GM12878 (cell line): ENCODE measurements at regions not wholly inside any gene's neighbourhood (a gene's known extent, or its start where the extent isn't known, plus 50 kb on each side); places are given as distances from the start of the nearest gene placed in this dataset.

Source experiments
- ATAC-seq: fragments of 200-7000 bp; cut with Tn5 transposase; 3 replicates; pipeline ENCODE4 v1.9.1; 2020; ENCODE audit warnings: mild to moderate bottlenecking, moderate library complexity
- BruUV-seq: library from RNA; stranded (reverse); fragments of 400-500 nt; replicated peaks from 2 replicates; lab custom pipeline; 2021; lab: Mats Ljungman, UMichigan
- CTCF ChIA-PET: fragments of 300-600 bp; sonication (Branson Sonifier 250); formaldehyde crosslinking; extraction: SDS; loops from one replicate; lab custom pipeline; 2021; ENCODE audit warnings: inconsistent platforms; lab: Yijun Ruan, JAX
- POLR2A ChIA-PET: fragments of 350-600 bp; formaldehyde crosslinking; extraction: SDS; loops from one replicate; lab custom pipeline; 2021; ENCODE audit warnings: inconsistent platforms; lab: Charles Lee
- RAD21 ChIA-PET: fragments of 300-600 bp; sonication (Branson Sonifier 250); formaldehyde crosslinking; loops from one replicate; lab custom pipeline; 2023; ENCODE audit warnings: antibody characterized with exemption; ENCODE audit not compliant: unreplicated experiment; lab: Charles Lee
- SMC1A ChIA-PET: fragments of 300-600 bp; sonication (Branson Sonifier 250); formaldehyde crosslinking; loops from one replicate; lab custom pipeline; 2023; ENCODE audit not compliant: unreplicated experiment, uncharacterized antibody; lab: Charles Lee
- DNase-seq: peaks from one replicate; pipeline ENCODE4 v3.0.0-alpha.2; 2011; ENCODE audit warnings: low read depth, low spot score
- FAIRE-seq: peaks from 3 replicates; lab custom pipeline; 2011; peaks lifted over from hg19 to GRCh38; lab: Jason Lieb, UNC
- H2AFZ ChIP-seq: 2 replicates; pipeline ENCODE4 v1.6.0; 2011; ENCODE audit warnings: low read depth, low read length, control low read depth; ENCODE audit not compliant: control insufficient read depth
- H3K27ac ChIP-seq: 2 replicates; pipeline ENCODE4 v1.5.1; 2011; ENCODE audit warnings: control low read depth; ENCODE audit not compliant: control insufficient read depth, insufficient read depth
- H3K27me3 ChIP-seq, 2 experiments: replicated peaks in 1 of 2; 2 replicates each; pipeline versions ENCODE4 v1.6.0 to v1.6.1; 2011; ENCODE audit warnings: low read length in 1 of 2; ENCODE audit not compliant: control insufficient read depth in 2 of 2, insufficient read depth in 2 of 2
- H3K36me3 ChIP-seq, 2 experiments: 2 replicates each; pipeline ENCODE4 v1.5.1; 2011; ENCODE audit warnings: low read length in 1 of 2; ENCODE audit not compliant: control insufficient read depth in 2 of 2, insufficient read depth in 2 of 2
- H3K4me1 ChIP-seq: 2 replicates; pipeline ENCODE4 v1.6.1; 2011; ENCODE audit warnings: mild to moderate bottlenecking, low read length, moderate library complexity, mixed read lengths; ENCODE audit not compliant: control insufficient read depth, insufficient read depth
- H3K4me2 ChIP-seq: 2 replicates; pipeline ENCODE4 v1.6.0; 2011; ENCODE audit warnings: control low read depth; ENCODE audit not compliant: control insufficient read depth, insufficient read depth
- H3K4me3 ChIP-seq: fragments of 200-600 bp; sonication (generic); 2 replicates; pipeline ENCODE4 v1.5.1; 2016
- H3K79me2 ChIP-seq: 2 replicates; pipeline ENCODE4 v1.6.0; 2011; ENCODE audit warnings: low read length; ENCODE audit not compliant: control insufficient read depth, insufficient read depth
- H3K9ac ChIP-seq: 2 replicates; pipeline ENCODE4 v1.8.0; 2011; ENCODE audit warnings: low read length, control low read depth, mixed read lengths; ENCODE audit not compliant: control insufficient read depth, insufficient read depth
- H3K9me3 ChIP-seq: replicated peaks from 3 replicates; pipeline ENCODE4 v1.5.1; 2011; ENCODE audit warnings: mild to moderate bottlenecking, low read length; ENCODE audit not compliant: control insufficient read depth, insufficient read depth
- H4K20me1 ChIP-seq: 2 replicates; pipeline ENCODE4 v1.6.0; 2011; ENCODE audit not compliant: control insufficient read depth, insufficient read depth
- CBX5 ChIP-seq: sonication (generic); IDR thresholded peaks from 2 replicates; pipeline ENCODE4 v1.6.1; 2016; ENCODE audit warnings: low read depth, moderate library complexity, mild to moderate bottlenecking, inconsistent platforms
- CEBPZ ChIP-seq: fragments of 150-350 bp; IDR thresholded peaks from 2 replicates; pipeline ENCODE4 v1.6.1; 2016; ENCODE audit warnings: low read depth, low read length
- EED ChIP-seq: sonication (generic); IDR thresholded peaks from 2 replicates; pipeline ENCODE4 v1.6.1; 2016; ENCODE audit warnings: antibody characterized with exemption, low read depth
- IKZF1 ChIP-seq: fragments of 450-650 bp; conservative IDR thresholded peaks from 2 replicates; pipeline ENCODE4 v1.6.1; 2017; ENCODE audit warnings: antibody characterized with exemption, mild to moderate bottlenecking
- JUNB ChIP-seq: IDR thresholded peaks from 2 replicates; pipeline ENCODE4 v1.6.1; 2016; ENCODE audit warnings: antibody characterized with exemption, mild to moderate bottlenecking
- MEF2B ChIP-seq: fragments of 450-650 bp; IDR thresholded peaks from 2 replicates; pipeline ENCODE4 v1.6.1; 2018; ENCODE audit warnings: mild to moderate bottlenecking, moderate library complexity; ENCODE audit not compliant: partially characterized antibody, poor library complexity, severe bottlenecking
- MYC ChIP-seq: IDR thresholded peaks from 2 replicates; pipeline ENCODE4 v1.6.1; 2011; ENCODE audit warnings: mild to moderate bottlenecking, low read length, moderate library complexity, inconsistent platforms; ENCODE audit not compliant: insufficient read depth, insufficient replicate concordance, insufficient read length, severe bottlenecking
- NFIC ChIP-seq: IDR thresholded peaks from 2 replicates; pipeline ENCODE4 v1.6.1; 2012; ENCODE audit warnings: low read depth, mild to moderate bottlenecking, inconsistent platforms, low read length, moderate library complexity
- PKNOX1 ChIP-seq: fragments of 450-650 bp; IDR thresholded peaks from 2 replicates; pipeline ENCODE4 v1.6.1; 2016; ENCODE audit warnings: mild to moderate bottlenecking
- USF1 ChIP-seq: IDR thresholded peaks from 2 replicates; pipeline ENCODE4 v1.6.1; 2011; ENCODE audit warnings: borderline replicate concordance, low read depth, mild to moderate bottlenecking, moderate library complexity, mixed read lengths, low read length; ENCODE audit not compliant: insufficient read depth; ENCODE audit errors: extremely low read length
- USF2 ChIP-seq: IDR thresholded peaks from 2 replicates; pipeline ENCODE4 v1.6.1; 2011; ENCODE audit warnings: low read depth, low read length, improper control_type of control experiment, borderline replicate concordance
- WRNIP1 ChIP-seq: IDR thresholded peaks from 2 replicates; pipeline ENCODE4 v1.6.1; 2011; ENCODE audit warnings: low read depth, low read length, improper control_type of control experiment, borderline replicate concordance
- WGBS: methylation state at CpG from one replicate; pipeline ENCODE4 v1.1.6; 2016; ENCODE audit warnings: low lambda C conversion rate; ENCODE audit not compliant: insufficient replicate concordance, insufficient coverage; ENCODE audit errors: missing lambda C conversion rate; 5-methylcytosine and 5-hydroxymethylcytosine counted together
- in situ Hi-C: fragments of 300-500 bp; cut with MboI; formaldehyde crosslinking; loops from 9 replicates; pipeline ENCODE4 v1.14.3; 2018; ENCODE audit warnings: mixed read lengths
- intact Hi-C: fragments of 100-400 bp; cut with micrococcal nuclease; formaldehyde crosslinking; loops from one replicate; pipeline ENCODE4 v1.14.2; 2022; ENCODE audit not compliant: unreplicated experiment

- Histone ChIP-seq H3K4me1 (no peaks in the 10 kb centered on the region), H3K4me3 (no peak overlapping the region), H3K27ac (no peak overlapping the region), H3K36me3 (no peaks in the 10 kb centered on the region), H3K27me3 (no peaks in the 10 kb centered on the region; a peak in 1 of 4 replicates), H3K79me2 (no peaks in the 10 kb centered on the region), H3K9me3 (no peaks in the 10 kb centered on the region), H2AFZ (no peak overlapping the region), H4K20me1 (no peaks in the 10 kb centered on the region), H3K9ac (no peak overlapping the region), H3K4me2 (no peak overlapping the region)
- DNase-seq (no peak), FAIRE-seq (no peak), ATAC-seq (no peak)
- intact Hi-C loops = no loop called here
- POLR2A ChIA-PET = no interaction called here
- BruUV-seq = no TSS peak
- CTCF ChIA-PET = no interaction called here
- SMC1A ChIA-PET = interaction anchor here (0.6 kb wide), 1 partner anchor 13 kb away, joined by 3 read pairs; no protein-coding TSS in a partner anchor
- TF ChIP-seq JUNB = no peak
- TF ChIP-seq MEF2B = no peak
- no peak for TF ChIP-seq WRNIP1
- RAD21 ChIA-PET = no interaction called here
- in situ Hi-C loops = no loop called here
Measured at GRCh38 chr3:135440233-135440632, 525.3 kb upstream of the PPP2R3A start.

- H3K36me3 ChIP-seq = no peaks in the 10 kb centered on the region
- no peak for DNase-seq
- ChIA-PET SMC1A (no interaction called here), POLR2A (no interaction called here), RAD21 (no interaction called here), CTCF (no interaction called here)
- FAIRE-seq = no peak
- 22% methylated on average over 4 of the region's 4 CpGs for WGBS
- no peaks in the 10 kb centered on the region for H3K4me1 ChIP-seq
- TF ChIP-seq EED (no peak), CEBPZ (no peak), USF1 (no peak), CBX5 (no peak), USF2 (no peak), IKZF1 (no peak), MYC (no peak), PKNOX1 (no peak), NFIC (no peak)
- H3K4me3 ChIP-seq = no peak overlapping the region
- in situ Hi-C loops (no loop called here), intact Hi-C loops (no loop called here)
- H3K4me2 ChIP-seq = no peak overlapping the region
- no peak overlapping the region for H3K9ac ChIP-seq
- no peaks in the 10 kb centered on the region; a peak in 1 of 4 replicates for H3K27me3 ChIP-seq
- H3K79me2 ChIP-seq = no peaks in the 10 kb centered on the region
- no peak overlapping the region for H2AFZ ChIP-seq
- H4K20me1 ChIP-seq = no peaks in the 10 kb centered on the region
- no TSS peak for BruUV-seq
- no peak overlapping the region for H3K27ac ChIP-seq
- H3K9me3 ChIP-seq = no peaks in the 10 kb centered on the region
- ATAC-seq = no peak
Measured at GRCh38 chr3:135440746-135441145, 524.8 kb upstream of the PPP2R3A start.
